ENCODE measurements at regions not wholly inside any gene's neighbourhood (a gene's known extent, or its start where the extent isn't known, plus 50 kb on each side); places are given as distances from the start of the nearest gene placed in this dataset.

- TF ChIP-seq CTCF (IDR thresholded peaks at IDR 0.05): no peak
- Histone ChIP-seq H3K4me1 (ENCODE audit: low read depth) (no peaks in the 10 kb centered on the region), H3K9me3 (no peaks in the 10 kb centered on the region), H3K36me3 (ENCODE audit: low read depth) (no peaks in the 10 kb centered on the region), H3K4me3 (no peak overlapping the region)
- no peak for ATAC-seq
- intact Hi-C loops (cut with DNase I, micrococcal nuclease): no loop called here
- DNase-seq: no peak
These were observed 85.6 kb upstream of the C1orf21 start for GRCh38 chr1:184301227-184301626.

GRCh38 chr1:184302346-184302745, 84.5 kb upstream of the C1orf21 start:
- intact Hi-C loops (cut with DNase I, micrococcal nuclease): no loop called here
- Histone ChIP-seq H3K9me3 (no peaks in the 10 kb centered on the region), H3K4me1 (ENCODE audit: low read depth) (no peaks in the 10 kb centered on the region), H3K36me3 (ENCODE audit: low read depth) (no peaks in the 10 kb centered on the region), H3K4me3 (no peak overlapping the region)
- TF ChIP-seq CTCF (IDR thresholded peaks at IDR 0.05): no peak
- ATAC-seq (no peak), DNase-seq (no peak)

- no peak for TF ChIP-seq CTCF (IDR thresholded peaks at IDR 0.05)
- Histone ChIP-seq H3K4me3 (no peak overlapping the region), H3K36me3 (ENCODE audit: low read depth) (no peaks in the 10 kb centered on the region), H3K4me1 (ENCODE audit: low read depth) (no peaks in the 10 kb centered on the region), H3K9me3 (no peaks in the 10 kb centered on the region)
- intact Hi-C loops (cut with DNase I, micrococcal nuclease): no loop called here
- ATAC-seq: peak; percentile 38
- peak in 1 of 3 donors; percentile 33 for DNase-seq
These were observed 76.5 kb upstream of the C1orf21 start for GRCh38 chr1:184310157-184310819.

GRCh38 chr1:184311580-184311979, 75.2 kb upstream of the C1orf21 start:
- no peak for DNase-seq
- no peaks in the 10 kb centered on the region for H3K4me1 ChIP-seq (ENCODE audit: low read depth)

GRCh38 chr1:184315254-184315653, 71.6 kb upstream of the C1orf21 start:
- no peak for DNase-seq
- ATAC-seq: no peak
- no peaks in the 10 kb centered on the region for H3K4me1 ChIP-seq (ENCODE audit: low read depth)
- H3K4me3 ChIP-seq: no peak overlapping the region
- no peaks in the 10 kb centered on the region for H3K9me3 ChIP-seq
- no peak for TF ChIP-seq CTCF (IDR thresholded peaks at IDR 0.05)
- intact Hi-C loops (cut with DNase I, micrococcal nuclease): no loop called here
- H3K36me3 ChIP-seq (ENCODE audit: low read depth): no peaks in the 10 kb centered on the region

More at GRCh38 chr1:184311580-184311979, 75.2 kb upstream of the C1orf21 start:
- TF ChIP-seq CTCF (IDR thresholded peaks at IDR 0.05): no peak
- no peak for ATAC-seq
- H3K4me3 ChIP-seq: no peak overlapping the region
- H3K9me3 ChIP-seq: no peaks in the 10 kb centered on the region
- H3K36me3 ChIP-seq (ENCODE audit: low read depth): no peaks in the 10 kb centered on the region
- intact Hi-C loops (cut with DNase I, micrococcal nuclease): no loop called here

- Histone ChIP-seq H3K4me3 (no peak overlapping the region), H3K36me3 (ENCODE audit: low read depth) (no peaks in the 10 kb centered on the region), H3K4me1 (ENCODE audit: low read depth) (no peaks in the 10 kb centered on the region), H3K9me3 (no peaks in the 10 kb centered on the region)
- TF ChIP-seq CTCF (IDR thresholded peaks at IDR 0.05): no peak
- ATAC-seq (no peak), DNase-seq (no peak)
- intact Hi-C loops (cut with DNase I, micrococcal nuclease): no loop called here
These were observed 67.0 kb upstream of the C1orf21 start for GRCh38 chr1:184319879-184320278.
